ENCODE measurements at regions not wholly inside any gene's neighbourhood (a gene's known extent, or its start where the extent isn't known, plus 50 kb on each side); places are given as distances from the start of the nearest gene placed in this dataset.

DNA sequence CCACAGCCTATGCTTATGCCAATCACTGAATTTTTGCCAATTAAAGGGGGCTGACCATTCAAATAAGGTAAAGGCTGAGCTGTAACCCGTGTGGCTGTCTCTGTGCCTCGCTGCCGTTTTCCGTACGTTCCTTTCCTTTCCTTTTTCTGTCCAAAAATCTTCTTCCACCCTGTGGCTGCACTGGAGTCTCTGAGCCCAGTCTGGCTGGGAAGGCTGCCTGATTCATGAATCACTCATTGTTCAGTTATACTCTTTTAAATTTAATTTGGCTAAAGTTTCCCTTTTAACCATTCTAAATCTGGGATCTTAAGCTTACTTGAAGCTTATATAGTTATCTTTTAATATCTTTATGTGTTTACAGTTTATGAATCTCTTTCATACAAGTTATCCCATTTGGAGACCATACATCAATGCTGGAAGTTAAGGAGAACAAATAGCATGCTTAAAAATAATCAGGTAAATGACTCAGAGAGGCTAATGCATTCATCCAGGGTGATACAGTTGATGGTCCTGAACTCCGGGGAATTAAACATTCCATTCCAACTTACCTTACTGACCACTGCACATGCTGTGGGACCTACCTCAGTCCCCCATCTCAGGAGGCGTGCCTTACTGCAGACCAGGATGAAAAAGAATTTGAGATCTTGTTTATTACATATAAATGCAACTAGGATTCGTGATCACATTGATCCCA is 385.3 kb upstream of the ADARB2 start:
- intact Hi-C loops (cut with micrococcal nuclease): no loop called here

DNA sequence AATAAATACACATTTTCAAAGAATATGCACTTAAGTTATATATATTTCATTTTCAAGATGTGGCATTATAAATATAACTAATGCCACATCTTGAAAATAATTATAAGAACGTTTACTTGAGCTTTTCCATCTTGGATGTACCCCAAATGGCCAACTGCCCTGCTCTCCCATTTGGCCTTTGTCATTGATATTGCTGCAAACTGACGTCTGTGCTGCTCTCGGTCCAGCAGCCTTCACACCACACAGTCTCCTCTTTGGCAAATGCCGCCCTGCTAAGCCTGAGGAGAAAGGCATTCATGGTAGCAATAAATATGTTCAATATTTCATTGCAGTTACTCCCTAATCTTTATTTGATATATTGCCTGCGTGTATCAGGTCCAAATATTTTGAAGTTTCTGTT is 384.6 kb upstream of the ADARB2 start:
- intact Hi-C loops (cut with micrococcal nuclease): no loop called here

- intact Hi-C loops (cut with micrococcal nuclease): no loop called here
These were observed 384.0 kb upstream of the ADARB2 start for GRCh38 chr10:2121315-2121714.

- intact Hi-C loops (cut with micrococcal nuclease): no loop called here
These were observed 383.4 kb upstream of the ADARB2 start for GRCh38 chr10:2120746-2121145.

GRCh38 chr10:2119316-2119715 is 382.0 kb upstream of the ADARB2 start:
- intact Hi-C loops (cut with micrococcal nuclease): no loop called here

- intact Hi-C loops (cut with micrococcal nuclease): no loop called here
These were observed 380.9 kb upstream of the ADARB2 start for GRCh38 chr10:2118201-2118600.

- intact Hi-C loops (cut with micrococcal nuclease): no loop called here
These were observed 380.3 kb upstream of the ADARB2 start for GRCh38 chr10:2117641-2118040.

GRCh38 chr10:2111965-2112364 is 374.6 kb upstream of the ADARB2 start:
- intact Hi-C loops (cut with micrococcal nuclease): no loop called here

GRCh38 chr10:2108496-2108895 is 371.2 kb upstream of the ADARB2 start:
- intact Hi-C loops (cut with micrococcal nuclease): no loop called here

DNA sequence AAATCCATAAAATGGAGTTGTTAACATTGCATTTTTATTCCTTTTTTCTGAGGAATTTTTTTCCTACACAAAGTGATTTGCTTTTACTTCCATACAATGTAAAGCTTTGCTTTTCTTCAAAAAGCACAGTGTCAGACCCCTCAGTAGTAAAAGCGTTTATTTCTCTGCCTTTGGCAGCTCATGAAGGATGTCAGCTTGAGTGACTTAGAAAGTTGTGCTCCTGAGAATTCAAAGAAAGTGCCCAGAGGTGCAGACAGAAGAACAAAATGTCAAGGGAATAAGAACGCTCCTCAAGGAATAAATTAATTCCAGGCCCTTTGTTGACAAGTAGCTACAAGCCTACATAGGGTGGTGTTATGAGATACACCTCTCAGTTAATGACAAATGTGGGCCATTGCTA is 369.3 kb upstream of the ADARB2 start:
- intact Hi-C loops (cut with micrococcal nuclease): no loop called here

DNA sequence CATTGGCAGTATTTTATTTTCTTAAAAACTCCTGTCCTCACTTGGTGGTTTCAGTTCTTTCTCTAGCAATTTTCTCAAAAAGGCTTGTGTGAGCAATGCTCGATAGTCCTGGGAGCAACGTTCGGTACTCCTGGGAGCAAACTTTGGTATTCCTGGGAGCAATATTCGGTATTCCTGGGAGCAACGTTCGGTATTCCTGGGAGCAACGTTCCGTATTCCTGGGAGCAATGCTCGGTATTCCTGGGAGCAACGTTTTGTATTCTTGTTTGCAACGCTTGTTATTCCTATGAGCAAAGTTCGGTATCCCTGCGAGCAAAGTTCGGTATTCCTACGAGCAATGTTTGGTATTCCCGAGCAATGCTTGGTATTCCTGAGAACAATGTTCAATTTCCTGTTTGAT is 362.0 kb upstream of the ADARB2 start:
- intact Hi-C loops (cut with micrococcal nuclease): no loop called here

GRCh38 chr10:2097937-2098336 is 360.6 kb upstream of the ADARB2 start:
- intact Hi-C loops (cut with micrococcal nuclease): no loop called here

GRCh38 chr10:2094171-2094570 is 356.8 kb upstream of the ADARB2 start:
- intact Hi-C loops (cut with micrococcal nuclease): no loop called here

DNA sequence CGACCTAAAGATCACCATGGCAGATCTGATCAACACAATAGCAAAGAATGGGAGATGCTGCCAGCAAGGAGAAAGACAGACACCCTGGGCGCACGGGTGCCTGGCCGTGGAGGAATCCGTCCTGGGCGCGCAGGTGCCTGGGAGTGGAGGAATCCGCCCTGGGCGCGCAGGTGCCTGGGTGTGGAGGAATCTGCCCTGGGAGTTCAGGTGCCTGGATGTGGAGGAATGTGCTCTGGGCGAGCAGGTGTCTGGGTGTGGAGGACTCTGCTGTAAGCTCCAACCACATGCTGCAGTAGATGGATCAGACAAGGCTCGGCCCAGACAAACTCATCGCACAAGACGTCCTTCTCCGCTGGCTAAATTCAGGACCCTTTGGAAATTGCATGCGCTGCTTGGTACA is 346.3 kb upstream of the ADARB2 start:
- intact Hi-C loops (cut with micrococcal nuclease): no loop called here

DNA sequence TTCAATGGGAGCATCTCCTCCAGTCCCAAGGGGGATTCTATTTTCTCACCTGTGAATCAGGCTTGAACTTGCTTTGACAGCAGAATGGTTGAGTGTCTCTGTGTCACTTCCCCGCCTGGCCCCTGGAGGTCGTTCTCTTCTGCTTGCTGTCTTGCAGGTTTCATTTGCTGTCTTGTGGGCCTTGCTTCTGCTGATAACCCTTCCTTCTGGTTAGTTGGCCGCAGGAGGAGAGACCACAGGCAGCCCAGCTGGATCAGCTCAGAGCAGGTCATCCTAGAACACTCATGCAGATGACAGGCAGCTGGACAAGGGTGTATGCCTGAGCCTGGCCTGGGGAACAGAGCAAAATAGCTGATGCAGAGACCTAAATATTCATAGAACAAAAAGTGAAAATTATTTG is 344.2 kb upstream of the ADARB2 start:
- intact Hi-C loops (cut with micrococcal nuclease): no loop called here

- intact Hi-C loops (cut with micrococcal nuclease): no loop called here
These were observed 342.3 kb upstream of the ADARB2 start for GRCh38 chr10:2079603-2080078.

DNA sequence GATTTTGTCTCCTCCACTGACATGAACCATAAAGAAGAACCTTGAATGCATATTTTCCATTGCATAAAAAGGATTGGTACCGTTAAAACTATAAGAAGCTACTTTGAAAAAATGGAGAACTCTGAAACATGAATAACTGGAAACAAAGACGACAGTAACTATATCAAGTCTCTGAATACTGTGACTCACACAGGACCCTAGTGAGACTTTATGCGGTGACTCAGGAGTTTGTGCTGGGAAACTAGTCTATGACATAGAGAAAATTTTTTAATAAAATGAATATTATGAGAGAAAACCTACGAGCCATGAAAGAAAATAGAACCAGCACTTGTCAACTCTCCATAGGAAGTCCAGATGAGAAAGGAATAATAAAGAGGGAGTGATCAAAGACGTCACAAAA is 339.9 kb upstream of the ADARB2 start:
- intact Hi-C loops (cut with micrococcal nuclease): no loop called here

DNA sequence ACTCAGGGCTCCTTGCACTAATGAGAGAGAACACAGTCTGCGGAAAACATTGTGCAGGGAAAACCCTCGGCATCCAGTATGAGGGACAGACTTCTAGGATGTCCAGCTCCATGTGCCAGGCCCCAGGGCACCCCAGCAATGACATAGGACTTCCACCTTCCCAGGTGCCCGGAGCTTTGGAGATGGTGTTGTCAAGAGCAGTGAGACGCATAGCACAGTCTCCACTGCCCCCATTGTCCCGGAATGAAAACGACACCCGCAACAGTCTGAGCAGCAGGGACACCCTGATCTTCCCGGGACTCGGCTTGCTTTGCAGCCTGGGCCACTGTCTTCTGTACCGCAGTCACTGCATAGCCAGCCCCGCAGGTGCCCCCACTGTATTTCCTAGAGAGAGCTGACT is 339.2 kb upstream of the ADARB2 start:
- intact Hi-C loops (cut with micrococcal nuclease): no loop called here

GRCh38 chr10:2067015-2067414 is 329.7 kb upstream of the ADARB2 start:
- intact Hi-C loops (cut with micrococcal nuclease): no loop called here

GRCh38 chr10:2054728-2055127 is 317.4 kb upstream of the ADARB2 start:
- intact Hi-C loops (cut with micrococcal nuclease): no loop called here

- intact Hi-C loops (cut with micrococcal nuclease): no loop called here
These were observed 316.5 kb upstream of the ADARB2 start for GRCh38 chr10:2053805-2054204.

- intact Hi-C loops (cut with micrococcal nuclease): no loop called here
These were observed 313.8 kb upstream of the ADARB2 start for GRCh38 chr10:2051108-2051507.

DNA sequence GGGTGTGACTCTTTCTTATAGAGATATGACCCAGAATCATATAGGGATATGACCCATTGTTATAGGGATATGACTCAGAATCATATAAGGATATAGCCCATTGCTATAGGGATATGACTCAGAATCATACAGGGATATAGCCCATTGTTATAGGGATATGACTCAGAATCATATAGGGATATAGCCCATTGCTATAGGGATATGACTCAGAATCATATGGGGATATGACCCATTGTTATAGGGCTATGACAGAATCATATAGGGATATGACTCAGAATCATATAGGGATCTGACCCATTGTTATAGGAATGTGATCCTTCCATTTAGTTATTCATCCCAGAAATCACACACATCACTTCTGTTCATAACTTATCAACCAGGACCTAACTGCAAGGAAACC is 312.2 kb upstream of the ADARB2 start:
- intact Hi-C loops (cut with micrococcal nuclease): no loop called here

All from T-helper 2 cell treated with Interferon-gamma antibody and Interleukin-4, amounts not matched to agents 100 ng/mL and 5 ng/mL, for 36 hours (primary cell).